GM19372 (cell line): ENCODE measurements at regions not wholly inside any gene's neighbourhood (a gene's known extent, or its start where the extent isn't known, plus 50 kb on each side); places are given as distances from the start of the nearest gene placed in this dataset.

Experiments
- ATAC-seq: cut with Tn5 transposase; IDR thresholded peaks from one replicate; pipeline ENCODE4 v1.9.1; 2021; ENCODE audit warnings: mild to moderate bottlenecking, low read depth, moderate library complexity; ENCODE audit not compliant: unreplicated experiment

- ATAC-seq: no peak
Observed at GRCh38 chr4:164357957-164358356, 396.0 kb upstream of the SMIM31 start.

GRCh38 chr4:164358400-164358799, 395.5 kb upstream of the SMIM31 start:
- ATAC-seq: no peak

GRCh38 chr4:164359881-164360280, 394.1 kb upstream of the SMIM31 start:
- ATAC-seq: no peak

GRCh38 chr4:164368894-164369293, 385.0 kb upstream of the SMIM31 start:
- no peak for ATAC-seq

DNA sequence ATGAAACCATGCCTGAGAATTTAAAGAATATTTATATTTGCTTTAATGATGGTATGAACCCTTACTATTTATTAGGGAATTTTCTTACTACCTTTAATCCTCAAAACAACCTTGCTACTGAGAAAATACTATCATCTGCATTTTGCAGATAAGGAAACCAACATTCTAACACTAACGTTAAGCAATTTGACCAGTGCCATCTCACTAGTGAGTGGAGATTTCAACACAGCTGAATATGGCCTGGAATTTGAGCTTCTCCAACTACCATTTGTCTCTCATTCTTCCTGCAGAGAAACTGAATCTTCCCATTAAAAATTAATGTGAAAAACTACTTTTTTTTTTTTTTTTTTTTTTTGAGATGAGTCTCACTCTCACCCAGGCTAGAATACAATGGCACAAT, 380.9 kb upstream of the SMIM31 start:
- no peak for ATAC-seq

GRCh38 chr4:164377277-164377676, 376.7 kb upstream of the SMIM31 start:
- no peak for ATAC-seq

DNA sequence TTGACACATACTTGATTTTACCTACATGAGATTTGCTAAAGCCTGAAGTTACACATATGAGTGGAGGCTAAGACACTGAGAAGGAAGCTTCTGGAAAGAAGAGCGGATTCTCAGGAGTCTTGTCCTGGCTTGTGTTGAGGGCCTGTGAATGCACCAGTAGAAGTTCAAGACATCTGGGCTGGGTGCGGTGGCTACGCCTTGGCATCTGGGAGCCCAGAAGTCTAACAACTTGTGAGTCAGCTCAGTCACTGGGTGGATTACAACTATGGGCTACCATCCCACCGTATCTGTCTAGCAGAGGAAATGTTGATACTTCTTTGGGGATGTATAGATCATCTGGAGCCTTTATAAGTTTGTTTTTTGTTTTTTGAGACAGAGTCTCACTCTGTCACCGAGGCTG, 375.6 kb upstream of the SMIM31 start:
- no peak for ATAC-seq

- ATAC-seq: no peak
Observed at GRCh38 chr4:164379694-164380093, 374.2 kb upstream of the SMIM31 start.

GRCh38 chr4:164381859-164382258, 372.1 kb upstream of the SMIM31 start:
- no peak for ATAC-seq

GRCh38 chr4:164383058-164383357, 370.9 kb upstream of the SMIM31 start:
- ATAC-seq: no peak

DNA sequence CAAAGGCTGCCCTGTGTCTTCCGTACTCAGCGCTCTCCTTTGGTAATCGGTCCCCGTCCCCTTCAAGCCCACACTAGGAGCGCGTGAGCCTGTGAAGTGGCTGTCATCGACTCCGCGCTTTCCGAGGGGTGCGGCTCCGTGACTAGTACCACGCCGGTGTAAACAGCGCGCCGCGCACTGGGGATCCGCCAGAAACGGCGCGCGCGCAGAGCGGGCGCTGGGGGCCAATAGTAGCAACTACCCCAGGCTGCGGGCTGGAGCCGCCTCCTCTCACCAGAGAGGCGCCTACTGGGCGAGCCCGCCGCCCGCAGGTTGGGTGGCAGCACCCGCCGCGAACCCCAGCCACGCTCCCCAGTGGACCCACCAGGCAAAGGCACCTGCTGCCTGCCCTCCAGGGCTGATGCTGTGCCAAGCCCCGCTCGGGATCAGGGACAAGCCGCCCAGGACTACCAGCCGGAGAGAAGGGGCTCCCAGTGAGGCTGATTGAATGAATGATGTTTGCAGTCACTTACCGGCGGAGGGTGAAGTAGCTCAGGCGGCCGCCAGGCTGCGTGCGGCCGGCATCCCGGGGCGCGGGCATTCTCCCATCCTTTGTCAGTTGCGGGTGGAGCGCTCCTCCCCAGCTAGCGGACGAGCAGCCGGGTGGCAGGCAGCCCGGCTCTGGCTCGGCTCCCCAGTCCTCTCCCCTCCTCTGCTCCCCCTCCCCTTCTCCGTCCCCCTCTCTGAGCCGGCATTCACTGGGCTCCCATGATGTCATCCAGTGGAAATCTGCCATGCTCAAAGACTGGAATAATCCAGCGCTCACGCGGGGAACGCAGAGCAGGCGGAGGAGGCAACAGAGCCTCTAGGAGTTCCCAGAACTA, 370.3 kb upstream of the SMIM31 start:
- no peak for ATAC-seq

GRCh38 chr4:164384416-164384815, 369.5 kb upstream of the SMIM31 start:
- no peak for ATAC-seq

DNA sequence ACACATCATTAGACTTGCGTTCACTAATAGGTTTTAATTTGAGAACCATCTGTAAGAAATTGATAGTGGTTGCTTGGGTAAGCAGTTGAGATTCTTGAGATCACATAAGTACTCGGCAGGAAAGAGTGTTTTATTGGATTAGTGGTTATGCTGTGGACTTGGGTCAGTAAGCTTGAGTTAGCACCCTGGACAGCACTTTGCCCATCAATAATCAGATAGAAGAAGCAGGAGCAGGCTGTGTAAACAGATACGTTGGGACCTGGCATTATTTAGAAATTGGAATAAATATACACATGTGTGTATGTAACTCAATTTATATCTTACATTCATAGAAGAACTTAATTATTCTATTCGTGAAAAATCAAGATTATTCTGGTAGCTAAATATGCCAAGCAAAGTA, 357.5 kb upstream of the SMIM31 start:
- no peak for ATAC-seq

GRCh38 chr4:164402554-164402953, 351.4 kb upstream of the SMIM31 start:
- ATAC-seq: no peak

GRCh38 chr4:164405774-164406173, 348.2 kb upstream of the SMIM31 start:
- ATAC-seq: no peak

GRCh38 chr4:164408831-164409230, 345.1 kb upstream of the SMIM31 start:
- no peak for ATAC-seq

DNA sequence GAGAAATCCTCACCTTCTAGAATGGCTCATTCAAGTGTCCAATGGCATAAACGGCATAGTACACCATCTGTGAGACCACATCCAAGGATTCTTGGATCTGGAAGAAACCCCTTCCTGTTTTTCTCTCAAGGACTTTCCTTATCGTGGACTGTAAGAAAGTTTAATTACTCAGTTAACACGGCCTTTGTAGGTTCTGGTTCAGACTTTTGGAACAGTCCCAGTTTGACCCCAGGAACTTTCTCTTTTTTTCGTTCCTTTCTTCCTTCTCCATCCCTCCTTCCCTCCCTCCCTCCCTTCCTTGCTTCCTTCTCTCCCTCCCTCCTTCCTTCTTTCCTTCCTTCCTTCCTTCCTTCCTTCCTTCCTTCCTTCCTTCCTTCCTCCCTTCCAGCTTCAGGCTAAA, 343.5 kb upstream of the SMIM31 start:
- ATAC-seq: no peak

DNA sequence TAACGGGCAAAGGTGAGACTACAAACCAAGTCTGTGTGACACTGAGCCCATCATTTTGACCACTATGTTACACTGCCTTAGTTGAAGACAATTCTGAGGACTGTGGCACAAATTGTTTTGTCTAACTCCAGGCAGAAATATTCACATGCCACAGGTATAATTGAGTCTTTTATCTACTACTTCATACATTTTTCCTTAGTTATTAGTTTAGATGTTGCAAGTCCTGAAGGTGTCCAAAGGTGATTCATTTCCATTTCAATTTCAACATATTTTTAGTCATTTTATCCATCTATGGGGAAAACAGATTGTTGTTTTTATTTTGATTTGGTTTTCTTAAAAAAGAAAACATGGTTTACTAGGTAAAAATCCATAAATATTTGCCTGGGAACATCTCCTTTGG, 341.7 kb upstream of the SMIM31 start:
- no peak for ATAC-seq

DNA sequence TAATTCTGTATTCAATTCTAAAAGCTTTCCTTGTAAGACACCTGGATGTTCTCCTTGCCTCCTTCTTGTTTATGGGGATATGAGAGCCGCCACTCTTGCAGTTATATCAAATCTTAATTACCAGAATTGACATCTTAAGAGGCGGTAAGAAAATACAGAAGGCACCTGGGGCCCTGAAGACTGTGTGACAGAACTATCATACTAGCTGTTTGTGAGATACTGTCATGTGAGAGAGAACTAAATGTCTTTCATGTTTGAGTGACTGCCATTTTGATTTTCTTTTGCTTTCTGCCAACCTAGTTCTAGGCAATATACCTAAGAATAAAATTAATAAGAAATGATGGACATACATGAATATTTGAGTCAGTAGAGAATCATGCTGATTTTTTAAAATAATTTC, 340.2 kb upstream of the SMIM31 start:
- no peak for ATAC-seq

DNA sequence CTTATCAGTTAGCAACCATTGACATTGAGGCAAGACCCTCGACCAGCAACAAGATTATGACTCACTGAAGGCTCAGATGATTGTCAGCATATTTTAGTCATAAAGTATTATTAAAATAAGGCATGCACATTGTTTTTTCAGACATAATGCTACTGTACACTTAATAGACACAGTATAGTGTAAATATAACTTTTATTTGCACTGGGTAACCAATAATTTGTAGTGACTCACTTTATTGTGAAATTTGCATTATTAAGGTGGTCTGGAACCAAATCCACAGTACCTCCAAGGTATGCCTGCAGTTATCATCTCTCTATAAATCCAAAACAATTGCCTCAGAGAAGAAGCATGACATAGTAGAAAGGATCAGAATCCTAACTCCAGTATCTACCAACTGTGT, 330.1 kb upstream of the SMIM31 start:
- no peak for ATAC-seq

- no peak for ATAC-seq
Observed at GRCh38 chr4:164424846-164425245, 329.1 kb upstream of the SMIM31 start.

- ATAC-seq: no peak
Observed at GRCh38 chr4:164428561-164428960, 325.4 kb upstream of the SMIM31 start.

DNA sequence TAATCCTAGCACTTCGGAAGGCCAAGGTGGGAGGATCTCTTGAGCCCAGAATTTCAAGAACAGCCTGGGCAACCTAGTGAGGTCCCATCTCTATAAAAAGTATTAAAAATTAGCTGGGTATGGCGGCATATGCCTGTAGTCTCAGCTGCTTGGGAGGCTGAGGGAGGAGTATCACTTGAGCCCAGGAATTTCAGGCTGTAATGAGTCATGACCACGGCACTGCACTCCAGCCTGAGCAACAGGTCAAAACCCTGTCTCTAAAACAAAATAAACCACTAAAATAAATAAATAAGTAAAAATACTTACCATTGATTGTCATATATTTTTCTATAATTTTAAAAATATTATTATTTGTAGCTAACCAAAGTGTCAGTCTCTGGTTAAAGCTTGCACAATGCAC, 315.6 kb upstream of the SMIM31 start:
- no peak for ATAC-seq
